Liver (tissue), 7 donors: ENCODE measurements at regions not wholly inside any gene's neighbourhood (a gene's known extent, or its start where the extent isn't known, plus 50 kb on each side); places are given as distances from the start of the nearest gene placed in this dataset.

Source experiments
- DNase-seq: peaks from one replicate; pipeline ENCODE4 v3.0.0-alpha.2; 2017; ENCODE audit warnings: low spot score
- H3K27ac ChIP-seq, 2 donors: one replicate each; pipeline ENCODE4 v1.7.0; 2013; ENCODE audit warnings: inconsistent platforms in 2 of 2, low read length in 2 of 2, control low read depth in 1 of 2, low read depth in 1 of 2, mild to moderate bottlenecking in 1 of 2
- H3K27me3 ChIP-seq, 4 donors: one replicate each; pipeline versions ENCODE4 v1.6.1 to v1.7.0; 2013; ENCODE audit warnings: low read length in 3 of 4, inconsistent platforms in 1 of 4, mild to moderate bottlenecking in 1 of 4, moderate library complexity in 1 of 4; ENCODE audit not compliant: control insufficient read depth in 4 of 4, insufficient read depth in 4 of 4
- H3K36me3 ChIP-seq, 4 donors: one replicate each; pipeline versions ENCODE4 v1.6.1 to v1.7.0; 2013; ENCODE audit warnings: low read length in 3 of 4, mild to moderate bottlenecking in 3 of 4, low read depth in 1 of 4, moderate library complexity in 1 of 4; ENCODE audit not compliant: control insufficient read depth in 4 of 4, insufficient read depth in 3 of 4
- H3K4me1 ChIP-seq, 4 donors: one replicate each; pipeline versions ENCODE4 v1.6.1 to v1.7.0; 2013; ENCODE audit warnings: low read length in 3 of 4, mild to moderate bottlenecking in 3 of 4, moderate library complexity in 1 of 4; ENCODE audit not compliant: control insufficient read depth in 4 of 4, insufficient read depth in 4 of 4
- H3K4me3 ChIP-seq, 3 donors: one replicate each; pipeline versions ENCODE4 v1.6.1 to v1.7.0; 2013; ENCODE audit warnings: low read length in 3 of 3, control low read depth in 1 of 3, low read depth in 1 of 3, mild to moderate bottlenecking in 1 of 3
- H3K9ac ChIP-seq, 2 donors: one replicate each; pipeline ENCODE4 v1.7.0; 2013; ENCODE audit warnings: low read length in 2 of 2, mild to moderate bottlenecking in 2 of 2, moderate library complexity in 2 of 2, control low read depth in 1 of 2, low read depth in 1 of 2
- H3K9me3 ChIP-seq, 4 donors: one replicate each; pipeline versions ENCODE4 v1.6.1 to v1.7.0; 2013; ENCODE audit warnings: low read length in 3 of 4; ENCODE audit not compliant: control insufficient read depth in 4 of 4
- ATF3 ChIP-seq: IDR thresholded peaks from 2 replicates; pipeline ENCODE4 v1.6.1; 2016; ENCODE audit warnings: antibody characterized with exemption
- FOXA1 ChIP-seq: IDR thresholded peaks from 2 replicates; pipeline ENCODE4 v1.6.1; 2016; ENCODE audit warnings: antibody characterized with exemption
- FOXA2 ChIP-seq: IDR thresholded peaks from 2 replicates; pipeline ENCODE4 v1.6.1; 2016; ENCODE audit warnings: antibody characterized with exemption
- GABPA ChIP-seq, 2 donors: IDR thresholded peaks in 1 of 2; conservative IDR thresholded peaks in 1 of 2; 2 replicates each; pipeline ENCODE4 v1.6.1; 2016; ENCODE audit warnings: antibody characterized with exemption in 2 of 2, mild to moderate bottlenecking in 1 of 2, moderate library complexity in 1 of 2
- HNF4G ChIP-seq: IDR thresholded peaks from 2 replicates; pipeline ENCODE4 v1.6.1; 2016; ENCODE audit warnings: antibody characterized with exemption
- JUND ChIP-seq, 2 donors: IDR thresholded peaks; 2 replicates each; pipeline ENCODE4 v1.6.1; 2016; ENCODE audit warnings: antibody characterized with exemption in 2 of 2
- MAX ChIP-seq: IDR thresholded peaks from 2 replicates; pipeline ENCODE4 v1.6.1; 2016; ENCODE audit warnings: antibody characterized with exemption
- NR2F2 ChIP-seq: IDR thresholded peaks from 2 replicates; pipeline ENCODE4 v1.6.1; 2016; ENCODE audit warnings: antibody characterized with exemption
- TAF1 ChIP-seq: conservative IDR thresholded peaks from 2 replicates; pipeline ENCODE4 v1.6.1; 2016; ENCODE audit warnings: antibody characterized with exemption, mild to moderate bottlenecking
- ZBTB33 ChIP-seq: IDR thresholded peaks from 2 replicates; pipeline ENCODE4 v1.6.1; 2016; ENCODE audit warnings: antibody characterized with exemption
- WGBS: extraction: QIAGEN DNeasy Blood & Tissue Kit; methylation state at CpG from one replicate; pipeline ENCODE4 v1.1.7; 2013; 5-methylcytosine and 5-hydroxymethylcytosine counted together
- donor health status: healthy.
- donor health status: healthy.
- donor health status: healthy.
- donor health status: healthy.

GRCh38 chr1:101713760-101714159 is 283.0 kb downstream of the OLFM3 start:
- Histone ChIP-seq H3K9ac (no peak overlapping the region), H3K27ac (no peak overlapping the region), H3K4me1 (no peaks in the 10 kb centered on the region), H3K36me3 (no peaks in the 10 kb centered on the region), H3K27me3 (no peaks in the 10 kb centered on the region), H3K9me3 (no peaks in the 10 kb centered on the region), H3K4me3 (no peak overlapping the region)
- WGBS = 43% methylated on average over 1 of the region's 1 CpG
- DNase-seq = no peak
- TF ChIP-seq FOXA1 (no peak), FOXA2 (no peak), TAF1 (no peak), GABPA (IDR thresholded peaks at IDR 0.05 in 1 of 2, conservative IDR thresholded peaks at IDR 0.05 in 1 of 2) (no peak)

- TF ChIP-seq FOXA1 = no peak
- TF ChIP-seq ZBTB33 = no peak
- no peak for TF ChIP-seq GABPA (IDR thresholded peaks at IDR 0.05 in 1 of 2, conservative IDR thresholded peaks at IDR 0.05 in 1 of 2)
- no peak for TF ChIP-seq MAX
- Histone ChIP-seq H3K36me3 (no peaks in the 10 kb centered on the region), H3K4me3 (no peak overlapping the region), H3K4me1 (no peaks in the 10 kb centered on the region), H3K27ac (no peak overlapping the region), H3K9me3 (no peaks in the 10 kb centered on the region), H3K9ac (no peak overlapping the region), H3K27me3 (no peaks in the 10 kb centered on the region)
- DNase-seq = no peak
- WGBS = 69% methylated on average over 4 of the region's 4 CpGs
These were observed 273.3 kb downstream of the OLFM3 start for GRCh38 chr1:101723415-101723814.

- Histone ChIP-seq H3K27me3 (no peaks in the 10 kb centered on the region), H3K36me3 (no peaks in the 10 kb centered on the region), H3K4me1 (no peaks in the 10 kb centered on the region), H3K9ac (no peak overlapping the region), H3K9me3 (no peaks in the 10 kb centered on the region), H3K27ac (no peak overlapping the region), H3K4me3 (no peak overlapping the region)
- no peak for DNase-seq
- no peak for TF ChIP-seq HNF4G
- no peak for TF ChIP-seq ZBTB33
- no peak for TF ChIP-seq FOXA1
- TF ChIP-seq JUND (IDR thresholded peaks at IDR 0.05) = no peak
- no peak for TF ChIP-seq GABPA (IDR thresholded peaks at IDR 0.05 in 1 of 2, conservative IDR thresholded peaks at IDR 0.05 in 1 of 2)
- no peak for TF ChIP-seq TAF1
- TF ChIP-seq ATF3 = no peak
- no peak for TF ChIP-seq NR2F2
- 77% methylated on average over 5 of the region's 5 CpGs for WGBS
These were observed 268.7 kb downstream of the OLFM3 start for GRCh38 chr1:101728029-101728428.
